ENCODE measurements at regions not wholly inside any gene's neighbourhood (a gene's known extent, or its start where the extent isn't known, plus 50 kb on each side); places are given as distances from the start of the nearest gene placed in this dataset.

- no peak for TF ChIP-seq CTCF (IDR thresholded peaks at IDR 0.05; ENCODE audit: insufficient read depth, low read length, poor library complexity, severe bottlenecking)
- no peak overlapping the region for H3K4me3 ChIP-seq (replicated peaks; ENCODE audit: low read depth, low read length)
- H3K27me3 ChIP-seq (replicated peaks; ENCODE audit: control insufficient read depth, insufficient read depth, low read length), result no peaks in the 10 kb centered on the region; the same call in none of the 2 replicates
- no peaks in the 10 kb centered on the region for H3K36me3 ChIP-seq (ENCODE audit: control insufficient read depth, insufficient read depth, low read length)
- DNase-seq (ENCODE audit: extremely low read depth, insufficient read length), result no peak
These were observed 84.0 kb downstream of the SPP2 start for GRCh38 chr2:234134496-234134895.

GRCh38 chr2:234133004-234133403 lies 82.5 kb downstream of the SPP2 start:
- no peak for DNase-seq (ENCODE audit: extremely low read depth, insufficient read length)
- Histone ChIP-seq H3K36me3 (ENCODE audit: control insufficient read depth, insufficient read depth, low read length) (no peaks in the 10 kb centered on the region), H3K4me3 (replicated peaks; ENCODE audit: low read depth, low read length) (no peak overlapping the region), H3K27me3 (replicated peaks; ENCODE audit: control insufficient read depth, insufficient read depth, low read length) (no peaks in the 10 kb centered on the region; the same call in 1 of the 2 replicates)
- no peak for TF ChIP-seq CTCF (IDR thresholded peaks at IDR 0.05; ENCODE audit: insufficient read depth, low read length, poor library complexity, severe bottlenecking)

- no peak for DNase-seq (ENCODE audit: extremely low read depth, insufficient read length)
- Histone ChIP-seq H3K27me3 (replicated peaks; ENCODE audit: control insufficient read depth, insufficient read depth, low read length) (no peaks in the 10 kb centered on the region; the same call in 1 of the 2 replicates), H3K4me3 (replicated peaks; ENCODE audit: low read depth, low read length) (no peak overlapping the region), H3K36me3 (ENCODE audit: control insufficient read depth, insufficient read depth, low read length) (no peaks in the 10 kb centered on the region)
- TF ChIP-seq CTCF (IDR thresholded peaks at IDR 0.05; ENCODE audit: insufficient read depth, low read length, poor library complexity, severe bottlenecking), result no peak
These were observed 80.3 kb downstream of the SPP2 start for GRCh38 chr2:234130777-234131181.

- DNase-seq (ENCODE audit: extremely low read depth, insufficient read length), result no peak
- no peak overlapping the region for H3K4me3 ChIP-seq (replicated peaks; ENCODE audit: low read depth, low read length)
- no peak for TF ChIP-seq CTCF (IDR thresholded peaks at IDR 0.05; ENCODE audit: insufficient read depth, low read length, poor library complexity, severe bottlenecking)
- H3K27me3 ChIP-seq (replicated peaks; ENCODE audit: control insufficient read depth, insufficient read depth, low read length), result no peaks in the 10 kb centered on the region; the same call in 1 of the 2 replicates
- H3K36me3 ChIP-seq (ENCODE audit: control insufficient read depth, insufficient read depth, low read length), result no peaks in the 10 kb centered on the region
These were observed 78.1 kb downstream of the SPP2 start for GRCh38 chr2:234128606-234129005.
